Psoas muscle (tissue), 7 donors: ENCODE measurements at regions not wholly inside any gene's neighbourhood (a gene's known extent, or its start where the extent isn't known, plus 50 kb on each side); places are given as distances from the start of the nearest gene placed in this dataset.

Source experiments
- ATAC-seq, 4 donors: fragments of 200-7000 bp; cut with Tn5 transposase; one replicate each; pipeline ENCODE4 v1.9.1; 2020; ENCODE audit warnings: moderate library complexity in 3 of 4, mild to moderate bottlenecking in 2 of 4
- DNase-seq, 2 donors: peaks; one replicate each; pipeline ENCODE4 v3.0.0-alpha.2; 2020
- H3K27ac ChIP-seq: fragments of 200-600 bp; one replicate; pipeline ENCODE4 v1.8.0; 2022
- H3K27me3 ChIP-seq, 3 donors: fragments of 200-600 bp in 1 of 3; one replicate each; pipeline versions ENCODE4 v1.6.1 to v1.8.0; 2013 to 2022; ENCODE audit warnings: low read length in 2 of 3, mild to moderate bottlenecking in 2 of 3, moderate library complexity in 1 of 3; ENCODE audit not compliant: insufficient read depth in 3 of 3
- H3K36me3 ChIP-seq, 2 donors: fragments of 200-600 bp in 1 of 2; one replicate each; pipeline versions ENCODE4 v1.6.1 to v1.8.0; 2013 to 2022; ENCODE audit warnings: low read depth in 1 of 2, mild to moderate bottlenecking in 1 of 2, moderate library complexity in 1 of 2; ENCODE audit not compliant: insufficient read depth in 1 of 2
- H3K4me1 ChIP-seq: fragments of 200-600 bp; one replicate; pipeline ENCODE4 v1.8.0; 2022
- H3K4me3 ChIP-seq: fragments of 200-600 bp; one replicate; pipeline ENCODE4 v1.8.0; 2022; ENCODE audit warnings: mild to moderate bottlenecking
- H3K9me3 ChIP-seq: fragments of 200-600 bp; one replicate; pipeline ENCODE4 v1.8.0; 2022
- CTCF ChIP-seq: fragments of 200-600 bp; IDR thresholded peaks from one replicate; pipeline ENCODE4 v1.8.0; 2022; ENCODE audit warnings: antibody characterized with exemption
- WGBS, 3 donors: extraction: QIAGEN DNeasy Blood & Tissue Kit; methylation state at CpG; one replicate each; pipeline versions ENCODE4 v1.1.6 to v1.1.7; 2013; 5-methylcytosine and 5-hydroxymethylcytosine counted together
- intact Hi-C, 2 donors: fragments of 100-400 bp; cut with DNase I; formaldehyde crosslinking; loops; one replicate each; pipeline versions ENCODE4 v1.11.0 to v1.14.2; 2022
- donor health status: healthy with polysubstance abuse.
- donor health status: DM: no; HTN: no; CAD: no; lungs with moderate emphysema.
- donor health status: Bipolar disorder and iron deficiency.
- donor health status: healthy.
- donor health status: DM: yes; HTN: yes; CAD: no.
- donor health status: DM: no; HTN: no; CAD: no.
- donor health status: DM: yes; HTN: yes; CAD: no.

GRCh38 chr9:4424891-4425290, 65.4 kb upstream of the SLC1A1 start:
- WGBS, 3 donors: 34 to 46% (median 43%) methylated on average over 4 of the region's 4 CpGs
- no peak overlapping the region for H3K27ac ChIP-seq

GRCh38 chr9:4424038-4424437, 66.2 kb upstream of the SLC1A1 start:
- TF ChIP-seq CTCF: no peak
- 69 to 87% (median 79%) methylated on average over 1 of the region's 1 CpG for WGBS, 3 donors
- no peaks in the 10 kb centered on the region for H3K9me3 ChIP-seq
- DNase-seq: no peak
- H3K27ac ChIP-seq: no peak overlapping the region
- intact Hi-C loops: no loop called here
- no peak for ATAC-seq
- H3K36me3 ChIP-seq: no peaks in the 10 kb centered on the region
- no peak overlapping the region for H3K4me3 ChIP-seq
- H3K27me3 ChIP-seq: no peaks in the 10 kb centered on the region
- no peaks in the 10 kb centered on the region for H3K4me1 ChIP-seq

More at GRCh38 chr9:4424891-4425290, 65.4 kb upstream of the SLC1A1 start:
- Histone ChIP-seq H3K27me3 (no peaks in the 10 kb centered on the region), H3K9me3 (no peaks in the 10 kb centered on the region), H3K36me3 (no peaks in the 10 kb centered on the region), H3K4me3 (no peak overlapping the region), H3K4me1 (no peaks in the 10 kb centered on the region)
- TF ChIP-seq CTCF: no peak
- DNase-seq: no peak
- intact Hi-C loops: no loop called here
- ATAC-seq: no peak

GRCh38 chr9:4423207-4423610, 67.1 kb upstream of the SLC1A1 start:
- Histone ChIP-seq H3K36me3 (no peaks in the 10 kb centered on the region), H3K9me3 (no peaks in the 10 kb centered on the region), H3K4me3 (no peak overlapping the region), H3K4me1 (no peaks in the 10 kb centered on the region), H3K27ac (no peak overlapping the region), H3K27me3 (no peaks in the 10 kb centered on the region)
- ATAC-seq (no peak), DNase-seq (no peak)
- intact Hi-C loops: no loop called here
- WGBS, 3 donors: 56 to 61% (median 58%) methylated on average over 4 of the region's 4 CpGs
- TF ChIP-seq CTCF: no peak

GRCh38 chr9:4422495-4422894, 67.8 kb upstream of the SLC1A1 start:
- intact Hi-C loops: no loop called here
- WGBS, 3 donors: 66 to 81% (median 68%) methylated on average over 2 of the region's 2 CpGs
- TF ChIP-seq CTCF: no peak
- H3K27me3 ChIP-seq: no peaks in the 10 kb centered on the region
- H3K4me3 ChIP-seq: no peak overlapping the region
- ATAC-seq: no peak
- H3K36me3 ChIP-seq: no peaks in the 10 kb centered on the region
- no peaks in the 10 kb centered on the region for H3K9me3 ChIP-seq
- DNase-seq: no peak
- H3K27ac ChIP-seq: no peak overlapping the region
- no peaks in the 10 kb centered on the region for H3K4me1 ChIP-seq

GRCh38 chr9:4421847-4422246, 68.4 kb upstream of the SLC1A1 start:
- H3K27ac ChIP-seq: no peak overlapping the region
- no peaks in the 10 kb centered on the region for H3K36me3 ChIP-seq
- whole genome bisulfite sequencing, 3 donors: 74 to 83% (median 80%) methylated on average over 1 of the region's 1 CpG
- DNase-seq (no peak), ATAC-seq (no peak)
- H3K4me3 ChIP-seq: no peak overlapping the region
- intact Hi-C loops: no loop called here
- H3K4me1 ChIP-seq: no peaks in the 10 kb centered on the region
- H3K9me3 ChIP-seq: no peaks in the 10 kb centered on the region
- H3K27me3 ChIP-seq: no peaks in the 10 kb centered on the region
- TF ChIP-seq CTCF: no peak
